Esophagus squamous epithelium (tissue), 5 donors: ENCODE measurements at regions not wholly inside any gene's neighbourhood (a gene's known extent, or its start where the extent isn't known, plus 50 kb on each side); places are given as distances from the start of the nearest gene placed in this dataset.

Experiments used
- DNase-seq: peaks from one replicate; lab custom pipeline; 2025; lab: John Stamatoyannopoulos, UW
- H3K27ac ChIP-seq, 4 donors: fragments of 200-600 bp; sonication (generic); one replicate each; pipeline ENCODE4 v1.5.1; 2016 to 2019; ENCODE audit warnings: mild to moderate bottlenecking in 1 of 4
- H3K27me3 ChIP-seq, 4 donors: fragments of 200-600 bp; sonication (generic); 1 replicate in 3 of 4; 2 replicates in 1 of 4; pipeline versions ENCODE4 v1.5.1 to v1.6.0; 2017 to 2021; ENCODE audit warnings: antibody characterized with exemption in 1 of 4
- H3K36me3 ChIP-seq, 3 donors: fragments of 200-600 bp; sonication (generic); one replicate each; pipeline ENCODE4 v1.5.1; 2016 to 2019
- H3K4me1 ChIP-seq, 3 donors: fragments of 200-600 bp; sonication (generic); one replicate each; pipeline ENCODE4 v1.5.1; 2017 to 2019
- H3K4me3 ChIP-seq, 4 donors: fragments of 200-600 bp; sonication (generic); 1 replicate in 3 of 4; 2 replicates in 1 of 4; pipeline ENCODE4 v1.5.1; 2016 to 2019; ENCODE audit warnings: mild to moderate bottlenecking in 2 of 4, moderate library complexity in 1 of 4
- H3K9me3 ChIP-seq, 3 donors: fragments of 200-600 bp; sonication (generic); one replicate each; pipeline ENCODE4 v1.5.1; 2016 to 2019
- CTCF ChIP-seq, 6 experiments: fragments of 450-650 bp in 4 of 6; fragments of 200-600 bp in 2 of 6; sonication (generic) in 2 of 6; IDR thresholded peaks; one replicate each; pipeline ENCODE4 v1.5.1; 2016 to 2019; ENCODE audit warnings: antibody characterized with exemption in 6 of 6, mild to moderate bottlenecking in 4 of 6, moderate library complexity in 4 of 6
- POLR2A ChIP-seq, 4 donors: fragments of 450-650 bp; IDR thresholded peaks; one replicate each; pipeline ENCODE4 v1.6.1; 2017; ENCODE audit warnings: antibody characterized with exemption in 4 of 4, mild to moderate bottlenecking in 4 of 4, moderate library complexity in 3 of 4
- WGBS, 2 donors: methylation state at CpG; one replicate each; pipeline ENCODE4 v1.1.5; 2018; 5-methylcytosine and 5-hydroxymethylcytosine counted together
- intact Hi-C: fragments of 100-400 bp; cut with DNase I; formaldehyde crosslinking; loops from one replicate; pipeline ENCODE4 v1.15.0; 2022
- donor health status: DM: yes; HTN: yes; CAD: no.

GRCh38 chr11:37124384-37124783, 526.3 kb upstream of the RAG2 start:
- Histone ChIP-seq H3K4me3 (no peak overlapping the region), H3K27ac (no peak overlapping the region), H3K36me3 (no peaks in the 10 kb centered on the region), H3K9me3 (no peaks in the 10 kb centered on the region), H3K27me3 (no peaks in the 10 kb centered on the region), H3K4me1 (no peaks in the 10 kb centered on the region)
- intact Hi-C loops: no loop called here
- WGBS, 2 donors: 27 to 36% methylated on average over 2 of the region's 2 CpGs
- DNase-seq: no peak
- no peak for TF ChIP-seq CTCF (IDR thresholded peaks at IDR 0.05)

GRCh38 chr11:37115963-37116362, 517.9 kb upstream of the RAG2 start:
- no peak for DNase-seq
- TF ChIP-seq CTCF (IDR thresholded peaks at IDR 0.05): no peak
- TF ChIP-seq POLR2A (IDR thresholded peaks at IDR 0.05): no peak
- H3K4me3 ChIP-seq: no peak overlapping the region
- no peaks in the 10 kb centered on the region for H3K9me3 ChIP-seq
- no peaks in the 10 kb centered on the region for H3K36me3 ChIP-seq
- no peaks in the 10 kb centered on the region for H3K4me1 ChIP-seq
- no peaks in the 10 kb centered on the region for H3K27me3 ChIP-seq
- H3K27ac ChIP-seq: no peak overlapping the region
- intact Hi-C loops: no loop called here

GRCh38 chr11:37110385-37110784, 512.3 kb upstream of the RAG2 start:
- TF ChIP-seq CTCF (IDR thresholded peaks at IDR 0.05): no peak
- TF ChIP-seq POLR2A (IDR thresholded peaks at IDR 0.05): no peak
- no peak for DNase-seq
- WGBS, 2 donors: 55 to 57% methylated on average over 4 of the region's 4 CpGs
- Histone ChIP-seq H3K27ac (no peak overlapping the region), H3K9me3 (no peaks in the 10 kb centered on the region), H3K27me3 (no peaks in the 10 kb centered on the region), H3K4me3 (no peak overlapping the region), H3K36me3 (no peaks in the 10 kb centered on the region), H3K4me1 (no peaks in the 10 kb centered on the region)
- intact Hi-C loops: no loop called here

- Histone ChIP-seq H3K27me3 (no peaks in the 10 kb centered on the region), H3K36me3 (no peaks in the 10 kb centered on the region), H3K4me3 (no peak overlapping the region), H3K27ac (no peak overlapping the region), H3K4me1 (no peaks in the 10 kb centered on the region), H3K9me3 (peaks cover 0 to under 1% (median 0%) of the 10 kb centered on the region in 3 donors)
- TF ChIP-seq POLR2A (IDR thresholded peaks at IDR 0.05): no peak
- TF ChIP-seq CTCF (IDR thresholded peaks at IDR 0.05): no peak
- intact Hi-C loops: no loop called here
- DNase-seq: no peak
Measured at GRCh38 chr11:37109286-37109585, 511.2 kb upstream of the RAG2 start.

GRCh38 chr11:37108436-37109285, 510.6 kb upstream of the RAG2 start:
- H3K9me3 ChIP-seq: peaks cover 0 to 3% (median 0%) of the 10 kb centered on the region in 3 donors
- no peak overlapping the region for H3K27ac ChIP-seq
- H3K4me1 ChIP-seq: no peaks in the 10 kb centered on the region
- TF ChIP-seq CTCF (IDR thresholded peaks at IDR 0.05) (no peak), POLR2A (IDR thresholded peaks at IDR 0.05) (no peak)
- H3K36me3 ChIP-seq: no peaks in the 10 kb centered on the region
- H3K4me3 ChIP-seq: no peak overlapping the region
- no peaks in the 10 kb centered on the region for H3K27me3 ChIP-seq
- intact Hi-C loops: no loop called here
- 48 to 56% methylated on average over 6 of the region's 6 CpGs for WGBS, 2 donors
- DNase-seq: no peak
